ENCODE measurements at regions not wholly inside any gene's neighbourhood (a gene's known extent, or its start where the extent isn't known, plus 50 kb on each side); places are given as distances from the start of the nearest gene placed in this dataset.

DNA sequence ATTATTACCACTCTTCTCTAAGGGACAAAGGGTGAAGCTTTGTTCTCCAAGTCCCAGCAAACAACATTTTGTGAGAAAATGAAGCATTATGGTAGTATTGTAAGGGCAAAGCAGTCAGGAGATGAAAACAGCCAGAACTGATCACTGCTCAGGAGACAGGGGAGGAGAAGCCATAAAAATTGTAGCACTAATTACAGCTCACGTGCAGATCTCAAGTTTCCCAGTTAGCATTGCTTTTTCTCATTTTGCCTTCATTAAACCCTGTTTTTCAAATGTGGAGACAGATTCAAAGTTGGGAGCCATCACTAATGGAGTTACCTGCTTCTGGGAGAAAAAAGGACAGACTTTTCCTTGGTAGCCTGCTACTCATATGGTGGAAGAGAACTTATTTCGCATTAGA is 210.9 kb upstream of the PDE10A start:
- intact Hi-C loops (cut with DNase I; ENCODE audit: low total_unique reads): no loop called here
- WGBS, 2 donors: 36 to 65% methylated on average over 2 of the region's 2 CpGs
- H3K4me3 ChIP-seq (ENCODE audit: low read depth, poor library complexity, severe bottlenecking): no peak overlapping the region
- no peak for DNase-seq (ENCODE audit: low spot score in 2 of 2)
- TF ChIP-seq, protein P1, sequence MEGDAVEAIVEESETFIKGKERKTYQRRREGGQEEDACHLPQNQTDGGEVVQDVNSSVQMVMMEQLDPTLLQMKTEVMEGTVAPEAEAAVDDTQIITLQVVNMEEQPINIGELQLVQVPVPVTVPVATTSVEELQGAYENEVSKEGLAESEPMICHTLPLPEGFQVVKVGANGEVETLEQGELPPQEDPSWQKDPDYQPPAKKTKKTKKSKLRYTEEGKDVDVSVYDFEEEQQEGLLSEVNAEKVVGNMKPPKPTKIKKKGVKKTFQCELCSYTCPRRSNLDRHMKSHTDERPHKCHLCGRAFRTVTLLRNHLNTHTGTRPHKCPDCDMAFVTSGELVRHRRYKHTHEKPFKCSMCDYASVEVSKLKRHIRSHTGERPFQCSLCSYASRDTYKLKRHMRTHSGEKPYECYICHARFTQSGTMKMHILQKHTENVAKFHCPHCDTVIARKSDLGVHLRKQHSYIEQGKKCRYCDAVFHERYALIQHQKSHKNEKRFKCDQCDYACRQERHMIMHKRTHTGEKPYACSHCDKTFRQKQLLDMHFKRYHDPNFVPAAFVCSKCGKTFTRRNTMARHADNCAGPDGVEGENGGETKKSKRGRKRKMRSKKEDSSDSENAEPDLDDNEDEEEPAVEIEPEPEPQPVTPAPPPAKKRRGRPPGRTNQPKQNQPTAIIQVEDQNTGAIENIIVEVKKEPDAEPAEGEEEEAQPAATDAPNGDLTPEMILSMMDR (IDR thresholded peaks at IDR 0.05): no peak
- no peak for TF ChIP-seq POLR2A (IDR thresholded peaks at IDR 0.05)

- DNase-seq (ENCODE audit: low spot score in 2 of 2): no peak
- intact Hi-C loops (cut with DNase I; ENCODE audit: low total_unique reads): no loop called here
- no peak for TF ChIP-seq POLR2A (IDR thresholded peaks at IDR 0.05)
- TF ChIP-seq, protein P1 (IDR thresholded peaks at IDR 0.05): no peak
- 85 to 86% methylated on average over 5 of the region's 5 CpGs for WGBS, 2 donors
- H3K4me3 ChIP-seq (ENCODE audit: low read depth, poor library complexity, severe bottlenecking): no peak overlapping the region
Observed at GRCh38 chr6:165872811-165873210, 209.8 kb upstream of the PDE10A start.

- intact Hi-C loops (cut with DNase I; ENCODE audit: low total_unique reads): no loop called here
- 66 to 78% methylated on average over 3 of the region's 3 CpGs for WGBS, 2 donors
- DNase-seq (ENCODE audit: low spot score in 2 of 2): no peak
- no peak for TF ChIP-seq POLR2A (IDR thresholded peaks at IDR 0.05)
- TF ChIP-seq, protein P1 (IDR thresholded peaks at IDR 0.05): no peak
- no peak overlapping the region for H3K4me3 ChIP-seq (ENCODE audit: low read depth, poor library complexity, severe bottlenecking)
Observed at GRCh38 chr6:165872311-165872710, 209.3 kb upstream of the PDE10A start.

DNA sequence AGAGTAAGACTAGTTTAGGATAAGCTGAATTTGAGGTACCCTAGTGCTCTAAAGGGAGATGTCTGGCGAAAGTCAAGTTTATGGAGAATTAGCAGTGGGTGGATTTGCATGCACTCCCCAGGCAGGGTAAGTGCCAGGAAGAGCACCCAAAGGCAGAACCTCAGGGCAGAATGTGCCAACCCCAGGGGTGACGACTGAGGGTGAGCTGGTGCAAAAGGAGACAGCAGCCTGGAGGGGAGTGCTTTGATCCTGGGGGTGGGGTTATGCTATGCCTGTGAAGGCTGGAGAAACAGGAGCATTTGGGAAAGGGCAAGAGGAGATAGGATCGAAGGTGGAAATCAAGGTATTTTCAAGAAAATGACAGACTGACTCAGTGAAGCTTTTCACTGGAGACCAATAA is 208.5 kb upstream of the PDE10A start:
- intact Hi-C loops (cut with DNase I; ENCODE audit: low total_unique reads): no loop called here
- H3K4me3 ChIP-seq (ENCODE audit: low read depth, poor library complexity, severe bottlenecking): no peak overlapping the region
- no peak for DNase-seq (ENCODE audit: low spot score in 2 of 2)
- 83% methylated on average over 3 of the region's 3 CpGs for WGBS, 2 donors
- TF ChIP-seq, protein P1 (IDR thresholded peaks at IDR 0.05): no peak
- TF ChIP-seq POLR2A (IDR thresholded peaks at IDR 0.05): no peak

GRCh38 chr6:165869526-165869925 is 206.5 kb upstream of the PDE10A start:
- WGBS, 2 donors: 96 to 98% methylated on average over 3 of the region's 3 CpGs
- intact Hi-C loops (cut with DNase I; ENCODE audit: low total_unique reads): no loop called here
- DNase-seq (ENCODE audit: low spot score in 2 of 2): no peak
- TF ChIP-seq, protein P1 (IDR thresholded peaks at IDR 0.05): no peak
- no peak for TF ChIP-seq POLR2A (IDR thresholded peaks at IDR 0.05)
- no peak overlapping the region for H3K4me3 ChIP-seq (ENCODE audit: low read depth, poor library complexity, severe bottlenecking)

- intact Hi-C loops (cut with DNase I; ENCODE audit: low total_unique reads): no loop called here
- 89 to 95% methylated on average over 1 of the region's 1 CpG for WGBS, 2 donors
- no peak for DNase-seq (ENCODE audit: low spot score in 2 of 2)
- H3K4me3 ChIP-seq (ENCODE audit: low read depth, poor library complexity, severe bottlenecking): no peak overlapping the region
- TF ChIP-seq, protein P1 (IDR thresholded peaks at IDR 0.05): no peak
- no peak for TF ChIP-seq POLR2A (IDR thresholded peaks at IDR 0.05)
Observed at GRCh38 chr6:165864925-165865324, 201.9 kb upstream of the PDE10A start.

All from lower leg skin (tissue), 4 donors.